ENCODE measurements at regions not wholly inside any gene's neighbourhood (a gene's known extent, or its start where the extent isn't known, plus 50 kb on each side); places are given as distances from the start of the nearest gene placed in this dataset.

- TF ChIP-seq CTCF (IDR thresholded peaks at IDR 0.05) (no peak), POLR2A (IDR thresholded peaks at IDR 0.05) (no peak), POLR2AphosphoS5 (IDR thresholded peaks at IDR 0.05) (no peak)
Observed at GRCh38 chr6:167653561-167653960, 173.2 kb upstream of the AFDN start.
